ENCODE measurements at regions not wholly inside any gene's neighbourhood (a gene's known extent, or its start where the extent isn't known, plus 50 kb on each side); places are given as distances from the start of the nearest gene placed in this dataset.

- TF ChIP-seq EZH2 (IDR thresholded peaks at IDR 0.05) (no peak), POLR2A (IDR thresholded peaks at IDR 0.05; ENCODE audit: borderline replicate concordance, extremely low read depth, insufficient read depth, insufficient read length) (no peak), CTCF (IDR thresholded peaks at IDR 0.05 in 2 of 3, conservative IDR thresholded peaks at IDR 0.05 in 1 of 3; ENCODE audit: borderline replicate concordance in 1 of 3, insufficient read depth in 1 of 3, low read depth in 2 of 3, low read length in 2 of 3) (no peak), SIN3A (IDR thresholded peaks at IDR 0.05; ENCODE audit: low read depth) (no peak), JUND (IDR thresholded peaks at IDR 0.05) (no peak), POLR2AphosphoS5 (IDR thresholded peaks at IDR 0.05; ENCODE audit: low read depth, low read length) (no peak), SP1 (IDR thresholded peaks at IDR 0.05; ENCODE audit: low read depth) (no peak), MAX (IDR thresholded peaks at IDR 0.05) (no peak), SRF (IDR thresholded peaks at IDR 0.05; ENCODE audit: low read depth) (no peak), CEBPB (IDR thresholded peaks at IDR 0.05; ENCODE audit: low read depth) (no peak)
These were observed 308.0 kb downstream of the MATN1 start for GRCh38 chr1:30415171-30415940.

All from HCT116 (cell line).